ENCODE measurements at regions not wholly inside any gene's neighbourhood (a gene's known extent, or its start where the extent isn't known, plus 50 kb on each side); places are given as distances from the start of the nearest gene placed in this dataset.

- Histone ChIP-seq H2AFZ (ENCODE audit: low read length) (no peak overlapping the region), H3K4me1 (ENCODE audit: control insufficient read depth, extremely low read depth, insufficient read depth, low read length) (no peaks in the 10 kb centered on the region), H3K27ac (ENCODE audit: insufficient read depth, low read length) (no peak overlapping the region), H4K20me1 (ENCODE audit: control insufficient read depth, extremely low read depth, insufficient read depth, low read length) (no peaks in the 10 kb centered on the region), H3K9me3 (ENCODE audit: control insufficient read depth, insufficient read depth, low read depth, low read length) (no peaks in the 10 kb centered on the region), H3K36me3 (ENCODE audit: control insufficient read depth, insufficient read depth, low read length) (no peaks in the 10 kb centered on the region), H3K9ac (ENCODE audit: insufficient read depth, low read length) (no peak overlapping the region), H3K4me2 (ENCODE audit: extremely low read depth, insufficient read depth, low read length) (no peak overlapping the region), H3K27me3 (ENCODE audit: control insufficient read depth, insufficient read depth, low read length) (no peaks in the 10 kb centered on the region), H3K4me3 (replicated peaks in 1 of 4; ENCODE audit: control extremely low read depth in 1 of 4, insufficient read depth in 1 of 4, low read depth in 3 of 4, low read length in 4 of 4) (no peak overlapping the region), H3K79me2 (ENCODE audit: control insufficient read depth, insufficient read depth, low read length) (no peaks in the 10 kb centered on the region)
- DNase-seq (ENCODE audit: low read depth in 2 of 2), result peak in 1 of 2 donors; percentile 11
- TF ChIP-seq CTCF (conservative IDR thresholded peaks at IDR 0.05 in 1 of 2, IDR thresholded peaks at IDR 0.05 in 1 of 2; ENCODE audit: low read depth in 1 of 2, low read length in 2 of 2) (no peak), EZH2 (IDR thresholded peaks at IDR 0.05; ENCODE audit: low read length, missing control alignments) (no peak)
Observed at GRCh38 chr12:114302606-114303315, 103.2 kb downstream of the TBX5 start.

GRCh38 chr12:114302117-114302516 lies 103.8 kb downstream of the TBX5 start:
- DNase-seq (ENCODE audit: low read depth in 2 of 2), result peak in 1 of 2 donors; percentile 21
- H3K4me2 ChIP-seq (ENCODE audit: extremely low read depth, insufficient read depth, low read length), result no peak overlapping the region

GRCh38 chr12:114294303-114294685 lies 111.7 kb downstream of the TBX5 start:
- no peaks in the 10 kb centered on the region for H3K9me3 ChIP-seq (ENCODE audit: control insufficient read depth, insufficient read depth, low read depth, low read length)
- DNase-seq (ENCODE audit: low read depth in 2 of 2), result peak in 1 of 2 donors; percentile 59
- no peaks in the 10 kb centered on the region for H3K36me3 ChIP-seq (ENCODE audit: control insufficient read depth, insufficient read depth, low read length)
- H3K4me2 ChIP-seq (ENCODE audit: extremely low read depth, insufficient read depth, low read length), result no peak overlapping the region
- no peak overlapping the region for H2AFZ ChIP-seq (ENCODE audit: low read length)
- no peak overlapping the region for H3K4me3 ChIP-seq (replicated peaks in 1 of 4; ENCODE audit: control extremely low read depth in 1 of 4, insufficient read depth in 1 of 4, low read depth in 3 of 4, low read length in 4 of 4)
- H4K20me1 ChIP-seq (ENCODE audit: control insufficient read depth, extremely low read depth, insufficient read depth, low read length), result no peaks in the 10 kb centered on the region
- no peaks in the 10 kb centered on the region for H3K4me1 ChIP-seq (ENCODE audit: control insufficient read depth, extremely low read depth, insufficient read depth, low read length)
- no peak overlapping the region for H3K9ac ChIP-seq (ENCODE audit: insufficient read depth, low read length)
- no peaks in the 10 kb centered on the region for H3K27me3 ChIP-seq (ENCODE audit: control insufficient read depth, insufficient read depth, low read length)
- H3K79me2 ChIP-seq (ENCODE audit: control insufficient read depth, insufficient read depth, low read length), result no peaks in the 10 kb centered on the region
- TF ChIP-seq CTCF (conservative IDR thresholded peaks at IDR 0.05 in 1 of 2, IDR thresholded peaks at IDR 0.05 in 1 of 2; ENCODE audit: low read depth in 1 of 2, low read length in 2 of 2) (no peak), EZH2 (IDR thresholded peaks at IDR 0.05; ENCODE audit: low read length, missing control alignments) (no peak)
- H3K27ac ChIP-seq (ENCODE audit: insufficient read depth, low read length), result no peak overlapping the region

More at GRCh38 chr12:114302117-114302516, 103.8 kb downstream of the TBX5 start:
- Histone ChIP-seq H3K9me3 (ENCODE audit: control insufficient read depth, insufficient read depth, low read depth, low read length) (no peaks in the 10 kb centered on the region), H3K36me3 (ENCODE audit: control insufficient read depth, insufficient read depth, low read length) (no peaks in the 10 kb centered on the region), H3K27ac (ENCODE audit: insufficient read depth, low read length) (no peak overlapping the region), H4K20me1 (ENCODE audit: control insufficient read depth, extremely low read depth, insufficient read depth, low read length) (no peaks in the 10 kb centered on the region), H3K4me3 (replicated peaks in 1 of 4; ENCODE audit: control extremely low read depth in 1 of 4, insufficient read depth in 1 of 4, low read depth in 3 of 4, low read length in 4 of 4) (no peak overlapping the region), H3K27me3 (ENCODE audit: control insufficient read depth, insufficient read depth, low read length) (no peaks in the 10 kb centered on the region), H3K79me2 (ENCODE audit: control insufficient read depth, insufficient read depth, low read length) (no peaks in the 10 kb centered on the region), H3K4me1 (ENCODE audit: control insufficient read depth, extremely low read depth, insufficient read depth, low read length) (no peaks in the 10 kb centered on the region), H2AFZ (ENCODE audit: low read length) (no peak overlapping the region), H3K9ac (ENCODE audit: insufficient read depth, low read length) (no peak overlapping the region)
- TF ChIP-seq CTCF (conservative IDR thresholded peaks at IDR 0.05 in 1 of 2, IDR thresholded peaks at IDR 0.05 in 1 of 2; ENCODE audit: low read depth in 1 of 2, low read length in 2 of 2) (no peak), EZH2 (IDR thresholded peaks at IDR 0.05; ENCODE audit: low read length, missing control alignments) (no peak)
